Activated T-helper 17 cell treated with anti-CD3 and anti-CD28 coated beads, Interleukin-2, amount 50 U/mL, for 72 hours (primary cell): ENCODE measurements at regions not wholly inside any gene's neighbourhood (a gene's known extent, or its start where the extent isn't known, plus 50 kb on each side); places are given as distances from the start of the nearest gene placed in this dataset.
"Not testable (repeated sequence)": the region's sequence is repeated elsewhere in the genome, so short reads cannot be mapped to it uniquely, and the experiment has no call there.

Source experiments
- ATAC-seq: fragments of 150-1000 bp; cut with Tn5 transposase; replicated peaks from 2 replicates; pipeline ENCODE4 v1.10.0; 2021; ENCODE audit warnings: mild to moderate bottlenecking, moderate library complexity
- H3K27ac Mint-ChIP-seq: one replicate; pipeline ENCODE4 v1.8.0; 2022; ENCODE audit warnings: mixed read lengths
- H3K27me3 Mint-ChIP-seq: one replicate; pipeline ENCODE4 v1.8.0; 2022; ENCODE audit warnings: mixed read lengths
- H3K36me3 Mint-ChIP-seq: one replicate; pipeline ENCODE4 v1.8.0; 2022; ENCODE audit warnings: low read depth, mild to moderate bottlenecking, mixed read lengths
- H3K4me1 Mint-ChIP-seq: one replicate; pipeline ENCODE4 v1.8.0; 2022; ENCODE audit warnings: mixed read lengths
- H3K4me3 Mint-ChIP-seq: one replicate; pipeline ENCODE4 v1.8.0; 2022; ENCODE audit warnings: mild to moderate bottlenecking, mixed read lengths
- H3K9me3 Mint-ChIP-seq: one replicate; pipeline ENCODE4 v1.8.0; 2022; ENCODE audit warnings: mixed read lengths

DNA sequence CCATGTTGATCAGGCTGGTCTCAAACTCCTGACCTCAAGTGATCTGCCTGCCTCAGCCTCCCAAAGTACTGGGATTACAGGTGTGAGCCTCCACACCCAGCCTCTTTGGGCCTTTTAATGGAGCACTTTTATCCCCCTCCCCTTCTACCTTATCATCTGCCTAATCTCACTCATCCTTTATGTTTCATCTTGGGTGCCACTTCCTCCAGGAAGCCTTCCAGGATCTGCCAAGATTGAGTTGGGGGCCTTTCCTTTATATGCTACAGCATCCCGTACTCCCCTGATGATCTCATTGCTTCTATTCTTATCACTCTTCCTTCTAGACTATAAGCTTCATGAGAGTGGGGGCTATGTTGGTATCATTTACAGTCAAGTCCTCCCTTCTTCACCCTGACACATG is 192.8 kb upstream of the WSCD1 start:
- Mint-ChIP-seq H3K4me1 (no peaks in the 10 kb centered on the region), H3K4me3 (no peak overlapping the region), H3K27me3 (peaks cover 26% of the 10 kb centered on the region), H3K27ac (no peak overlapping the region), H3K36me3 (no peaks in the 10 kb centered on the region), H3K9me3 (no peaks in the 10 kb centered on the region)
- no peak for ATAC-seq

DNA sequence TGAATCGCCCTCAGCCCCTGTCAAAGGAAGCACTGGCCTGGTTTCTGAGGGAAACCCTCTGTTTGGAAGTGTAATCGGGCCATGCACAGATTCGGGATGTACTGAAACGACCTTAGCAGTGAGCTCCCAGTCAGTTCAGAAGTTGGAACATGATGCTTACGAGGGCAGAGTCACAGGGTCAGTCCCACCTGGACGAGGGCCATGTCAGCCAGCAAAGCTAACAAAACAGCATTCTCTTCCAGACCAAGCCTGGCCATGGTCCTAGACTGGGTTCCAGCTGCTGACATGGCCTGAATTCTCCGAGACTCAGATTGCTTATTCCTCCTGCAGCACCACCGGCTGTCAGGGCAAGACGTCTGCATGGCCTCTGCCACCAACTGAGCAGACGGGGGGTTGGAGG is 192.2 kb upstream of the WSCD1 start:
- Mint-ChIP-seq H3K27me3 (peaks cover 26% of the 10 kb centered on the region), H3K36me3 (no peaks in the 10 kb centered on the region), H3K4me3 (no peak overlapping the region), H3K9me3 (no peaks in the 10 kb centered on the region), H3K4me1 (no peaks in the 10 kb centered on the region), H3K27ac (no peak overlapping the region)
- no peak for ATAC-seq

DNA sequence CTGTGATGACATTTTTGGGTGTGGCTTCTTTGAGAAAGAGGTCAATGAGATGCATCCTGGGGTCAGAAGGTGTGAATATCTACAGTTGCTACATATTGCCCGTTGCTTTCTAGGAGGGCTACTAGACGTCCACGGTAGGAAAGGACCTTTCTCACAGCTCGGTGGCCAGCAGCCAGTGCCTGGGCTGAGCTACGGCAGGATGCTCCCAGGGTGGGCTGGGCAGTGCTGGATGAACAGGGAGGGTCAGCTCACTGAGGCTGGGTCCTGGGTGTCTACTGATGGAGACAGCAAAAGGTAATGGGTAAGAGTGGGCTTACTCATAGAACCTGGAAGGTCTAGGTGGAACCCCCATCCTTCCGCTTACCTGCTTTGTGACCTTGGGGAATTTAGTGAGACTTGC is 188.3 kb upstream of the WSCD1 start:
- H3K4me1 Mint-ChIP-seq: no peaks in the 10 kb centered on the region
- no peak overlapping the region for H3K4me3 Mint-ChIP-seq
- no peak for ATAC-seq
- H3K36me3 Mint-ChIP-seq: no peaks in the 10 kb centered on the region
- peaks cover 20% of the 10 kb centered on the region for H3K27me3 Mint-ChIP-seq
- no peak overlapping the region for H3K27ac Mint-ChIP-seq
- H3K9me3 Mint-ChIP-seq: no peaks in the 10 kb centered on the region

DNA sequence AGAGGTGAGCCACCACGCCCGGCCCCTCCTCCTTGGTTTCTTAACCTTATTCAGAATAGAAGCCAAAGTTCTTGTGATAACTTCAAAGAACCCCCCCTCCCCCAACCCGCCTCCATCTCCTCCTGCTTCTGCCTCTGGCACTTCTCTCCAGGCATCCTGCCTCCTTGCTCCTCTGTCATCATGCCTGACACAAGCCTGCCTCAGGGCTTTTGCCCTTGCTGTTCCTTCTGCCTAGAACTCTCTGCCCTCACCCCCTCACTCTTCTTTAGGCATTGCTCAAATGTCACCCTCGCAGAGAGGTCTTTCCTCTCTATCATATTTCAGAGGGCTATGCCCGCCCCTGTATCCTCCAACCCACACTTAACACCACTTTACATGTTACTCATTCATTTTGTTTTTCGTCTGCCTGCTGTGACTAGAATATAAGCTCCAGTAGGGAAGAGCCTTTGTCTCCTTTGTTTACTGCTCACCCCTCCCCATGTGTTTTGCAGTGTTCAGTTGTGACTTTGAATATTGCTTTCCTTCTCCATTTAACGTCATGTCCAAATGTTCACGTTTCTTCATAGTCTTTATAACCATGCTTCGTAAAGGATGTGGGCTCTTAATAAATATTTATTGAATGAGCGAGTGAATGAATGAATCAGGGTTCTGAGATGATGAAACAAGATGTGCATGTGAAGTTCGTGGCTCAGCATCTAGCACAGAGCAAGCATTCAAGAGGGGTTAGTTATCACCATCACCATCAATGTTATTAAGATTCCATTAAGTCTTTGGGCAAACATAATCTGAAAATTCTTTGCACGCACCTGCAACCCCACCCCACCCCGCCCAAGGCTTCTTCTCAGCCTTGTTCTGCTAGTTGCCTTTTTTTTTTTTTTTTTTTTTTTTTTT is 186.2 kb upstream of the WSCD1 start:
- Mint-ChIP-seq H3K27me3 (peaks cover 17% of the 10 kb centered on the region), H3K4me3 (no peak overlapping the region), H3K4me1 (no peaks in the 10 kb centered on the region), H3K36me3 (no peaks in the 10 kb centered on the region), H3K9me3 (no peaks in the 10 kb centered on the region), H3K27ac (no peak overlapping the region)
- no peak for ATAC-seq

DNA sequence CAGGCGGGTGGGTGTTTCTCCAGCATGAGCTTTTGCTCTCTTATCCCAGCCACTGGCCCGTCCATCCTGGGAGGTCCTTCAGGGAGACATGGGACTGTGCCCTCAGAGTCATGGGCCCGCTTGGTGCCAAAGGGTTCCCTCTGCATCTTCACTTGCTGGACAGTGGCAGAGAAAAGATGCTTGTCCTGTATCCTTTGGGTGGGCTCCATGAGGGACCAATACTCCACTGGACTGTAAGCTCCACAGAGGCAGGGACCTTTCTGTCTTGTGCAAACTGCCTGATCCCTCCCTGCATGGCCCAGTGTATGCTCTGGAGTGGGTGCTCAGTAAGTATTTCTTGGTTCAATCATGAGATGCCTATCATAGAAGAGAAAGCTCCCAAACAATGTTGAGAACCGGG is 184.8 kb upstream of the WSCD1 start:
- H3K36me3 Mint-ChIP-seq: no peaks in the 10 kb centered on the region
- H3K4me1 Mint-ChIP-seq: no peaks in the 10 kb centered on the region
- H3K4me3 Mint-ChIP-seq: no peak overlapping the region
- no peak for ATAC-seq
- no peaks in the 10 kb centered on the region for H3K9me3 Mint-ChIP-seq
- no peak overlapping the region for H3K27ac Mint-ChIP-seq
- H3K27me3 Mint-ChIP-seq: peaks cover 26% of the 10 kb centered on the region

DNA sequence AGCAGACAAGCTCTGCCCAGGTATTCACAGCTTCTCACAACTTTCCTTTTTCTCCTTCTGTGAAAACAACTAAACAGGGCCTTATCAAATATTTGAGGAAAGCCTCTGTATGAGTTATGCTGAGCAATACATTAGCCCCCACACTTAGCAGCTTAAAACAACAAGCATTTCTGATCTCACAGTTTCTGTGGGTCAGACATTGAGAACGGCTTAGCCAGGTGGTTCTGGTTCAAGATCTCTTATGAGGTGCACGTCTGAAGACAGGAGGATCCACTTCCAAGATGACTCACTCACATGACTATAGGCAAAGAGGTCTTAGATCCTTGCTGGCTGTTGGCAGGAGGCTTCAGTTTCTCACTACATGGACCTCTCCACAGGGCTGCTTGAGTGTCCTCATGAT is 181.4 kb upstream of the WSCD1 start:
- no peak for ATAC-seq

DNA sequence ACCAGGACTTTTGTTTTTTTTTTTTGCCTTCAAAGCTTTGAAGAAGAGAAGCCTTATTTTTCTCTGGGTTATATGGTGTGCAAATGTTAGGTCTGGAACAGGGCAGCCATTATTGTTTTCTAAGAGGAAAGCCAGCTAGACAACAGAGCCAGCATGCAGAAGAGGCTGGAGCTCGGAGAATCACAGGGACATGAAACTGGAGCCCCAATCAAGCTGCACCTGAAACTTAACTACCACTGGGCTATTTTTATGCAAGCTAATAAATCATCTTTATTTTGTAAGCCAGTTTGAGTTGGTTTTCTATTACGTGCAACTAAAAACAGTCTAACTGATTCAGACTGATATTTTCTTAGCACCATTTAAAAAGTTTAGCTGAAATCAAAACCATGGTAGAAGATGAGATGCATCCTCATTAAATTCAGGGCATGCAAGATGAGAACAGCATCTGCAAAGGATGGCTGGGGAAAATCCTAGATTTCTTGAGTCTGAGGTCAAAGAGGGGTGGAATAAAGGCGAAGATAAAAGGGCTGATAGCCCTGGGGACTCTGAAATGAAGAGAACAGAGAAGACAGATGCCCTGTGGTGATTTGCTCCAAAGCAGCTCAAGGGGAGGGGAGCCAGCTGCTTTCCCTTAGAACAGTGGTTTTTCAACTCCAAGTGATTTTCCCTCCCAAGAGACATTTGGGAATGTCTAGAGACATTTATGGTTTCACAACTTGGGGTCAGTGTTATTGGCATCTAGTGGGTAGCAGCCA is 177.1 kb upstream of the WSCD1 start:
- Mint-ChIP-seq H3K4me3 (no peak overlapping the region), H3K27ac (no peak overlapping the region), H3K36me3 (no peaks in the 10 kb centered on the region), H3K9me3 (no peaks in the 10 kb centered on the region), H3K27me3 (peaks cover 48% of the 10 kb centered on the region), H3K4me1 (peaks cover 4% of the 10 kb centered on the region)
- ATAC-seq: no peak

More for the DNA sequence above, 181.4 kb upstream of the WSCD1 start:
- no peaks in the 10 kb centered on the region for H3K4me1 Mint-ChIP-seq
- no peaks in the 10 kb centered on the region for H3K9me3 Mint-ChIP-seq
- H3K27ac Mint-ChIP-seq: no peak overlapping the region
- H3K4me3 Mint-ChIP-seq: no peak overlapping the region
- H3K27me3 Mint-ChIP-seq: peaks cover 35% of the 10 kb centered on the region
- no peaks in the 10 kb centered on the region for H3K36me3 Mint-ChIP-seq

DNA sequence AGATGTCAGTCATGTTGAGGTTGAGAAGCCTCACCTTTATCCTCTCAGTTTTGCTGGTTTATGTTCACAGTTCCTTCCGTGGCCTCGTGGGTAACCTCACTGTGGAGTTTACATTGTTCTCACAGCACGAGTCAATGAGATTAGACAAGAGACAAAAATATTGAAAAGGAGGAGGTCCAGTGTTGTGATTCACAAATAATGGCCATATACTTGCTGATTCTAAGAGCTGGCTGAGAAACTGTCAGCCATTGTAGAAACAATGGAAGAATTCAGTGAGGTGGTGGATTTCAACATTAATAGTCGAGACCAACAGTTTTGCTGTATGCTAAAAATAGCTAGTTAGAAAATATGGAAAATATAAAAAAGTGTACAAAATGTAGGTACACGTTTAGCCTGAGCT is 176.4 kb upstream of the WSCD1 start:
- Mint-ChIP-seq H3K4me1 (peaks cover 4% of the 10 kb centered on the region), H3K4me3 (no peak overlapping the region), H3K9me3 (no peaks in the 10 kb centered on the region), H3K36me3 (no peaks in the 10 kb centered on the region), H3K27ac (no peak overlapping the region), H3K27me3 (peaks cover 47% of the 10 kb centered on the region)
- no peak for ATAC-seq

DNA sequence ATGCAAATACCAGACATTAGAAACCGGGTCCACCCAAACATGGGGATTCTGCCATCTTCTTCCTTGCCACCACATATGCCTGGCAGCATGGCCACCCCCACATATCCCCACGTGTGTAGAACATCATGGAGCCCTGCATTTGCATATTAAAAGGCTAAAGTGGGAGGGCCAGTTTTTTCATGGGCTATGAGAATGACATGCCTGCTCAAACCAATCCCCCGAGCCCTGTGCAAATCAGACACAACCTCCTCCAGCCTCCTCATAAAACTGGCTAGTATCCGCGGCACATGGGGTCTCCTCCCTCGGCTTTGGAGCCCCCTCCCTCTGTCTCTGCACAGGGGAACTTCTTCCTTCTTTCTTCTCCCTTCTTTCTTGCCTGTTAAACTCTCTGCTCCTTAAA is 174.9 kb upstream of the WSCD1 start:
- Mint-ChIP-seq H3K36me3 (no peaks in the 10 kb centered on the region), H3K27ac (no peak overlapping the region), H3K4me3 (no peak overlapping the region), H3K27me3 (peaks cover 36% of the 10 kb centered on the region), H3K4me1 (peaks cover 4% of the 10 kb centered on the region), H3K9me3 (no peaks in the 10 kb centered on the region)
- ATAC-seq: no peak

DNA sequence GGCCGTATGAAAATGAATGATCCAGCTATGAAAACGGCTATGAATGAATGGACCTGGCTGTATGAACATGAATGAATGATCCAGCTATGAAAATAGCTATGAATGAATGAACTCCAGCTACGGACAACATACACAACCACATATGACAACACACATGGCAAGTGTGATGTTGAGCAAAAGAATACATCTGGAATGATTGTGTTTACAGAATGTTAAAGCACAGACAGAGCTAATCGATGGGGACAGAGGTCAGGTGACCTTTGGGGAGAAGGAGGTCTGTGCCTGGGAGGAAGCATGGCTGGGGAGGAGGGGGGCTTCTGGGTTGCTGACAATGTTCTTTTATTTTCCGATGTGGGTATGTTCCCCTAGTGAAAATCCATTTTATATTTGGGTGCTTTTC is 174.0 kb upstream of the WSCD1 start:
- H3K4me1 Mint-ChIP-seq: peaks cover 4% of the 10 kb centered on the region
- no peak overlapping the region for H3K4me3 Mint-ChIP-seq
- no peaks in the 10 kb centered on the region for H3K36me3 Mint-ChIP-seq
- no peak for ATAC-seq
- no peaks in the 10 kb centered on the region for H3K9me3 Mint-ChIP-seq
- H3K27me3 Mint-ChIP-seq: peaks cover 32% of the 10 kb centered on the region
- no peak overlapping the region for H3K27ac Mint-ChIP-seq

DNA sequence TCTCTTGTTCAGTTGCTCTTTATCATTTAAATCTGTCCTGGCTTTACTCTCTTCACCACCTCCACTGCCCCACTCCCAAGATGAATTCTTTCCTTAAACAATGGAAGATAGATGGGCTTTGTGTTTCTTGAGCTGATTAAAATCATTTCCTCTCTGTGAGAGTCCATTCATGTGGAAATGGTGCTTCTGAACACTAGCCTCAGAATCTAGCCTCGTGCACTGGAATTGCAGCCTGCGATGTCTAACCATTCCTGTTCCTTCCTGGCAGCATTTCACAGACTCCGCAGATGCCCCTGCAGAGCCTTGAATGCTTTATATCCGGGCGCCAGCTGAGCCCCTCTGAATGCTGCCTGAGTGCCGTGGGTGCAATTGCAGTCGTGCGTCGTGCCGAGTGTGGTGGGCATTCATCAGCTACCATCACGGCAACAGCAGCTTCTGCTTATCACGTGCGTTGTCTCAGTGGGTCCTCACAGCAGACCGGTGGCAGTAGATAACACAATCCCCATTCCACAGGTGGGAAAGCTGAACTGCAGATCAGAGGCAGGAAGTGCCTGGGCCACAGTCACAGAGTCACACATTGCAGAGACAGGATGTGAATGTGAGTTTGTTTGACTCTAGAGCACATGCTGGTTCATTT is 172.8 kb upstream of the WSCD1 start:
- H3K4me1 Mint-ChIP-seq: peaks cover 4% of the 10 kb centered on the region
- no peak for ATAC-seq
- H3K27ac Mint-ChIP-seq: no peak overlapping the region
- H3K36me3 Mint-ChIP-seq: no peaks in the 10 kb centered on the region
- no peaks in the 10 kb centered on the region for H3K9me3 Mint-ChIP-seq
- H3K27me3 Mint-ChIP-seq: peaks cover 27% of the 10 kb centered on the region
- no peak overlapping the region for H3K4me3 Mint-ChIP-seq

DNA sequence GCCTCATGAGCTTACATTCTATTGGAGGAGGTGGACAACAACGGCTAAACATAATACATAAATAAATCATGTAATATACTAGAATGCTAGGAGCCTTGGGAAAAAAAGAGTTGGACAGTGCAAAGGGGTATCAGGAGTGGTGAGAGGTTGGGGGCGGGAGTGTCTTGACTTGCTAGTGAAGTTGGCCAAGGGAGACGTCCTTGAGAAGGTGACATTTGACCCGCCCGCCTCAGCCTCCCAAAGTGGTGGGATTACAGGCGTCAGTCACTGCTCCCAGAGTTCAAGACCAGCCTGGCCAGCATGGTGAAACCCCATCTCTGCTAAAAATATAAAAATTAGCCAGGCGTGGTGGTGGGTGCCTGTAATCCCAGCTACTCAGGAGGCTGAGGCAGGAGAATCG is 172.2 kb upstream of the WSCD1 start:
- ATAC-seq, H3K36me3 Mint-ChIP-seq, H3K9me3 Mint-ChIP-seq, H3K4me3 Mint-ChIP-seq, H3K4me1 Mint-ChIP-seq, H3K27ac Mint-ChIP-seq: not testable (repeated sequence)
- peaks cover 28% of the 10 kb centered on the region for H3K27me3 Mint-ChIP-seq

DNA sequence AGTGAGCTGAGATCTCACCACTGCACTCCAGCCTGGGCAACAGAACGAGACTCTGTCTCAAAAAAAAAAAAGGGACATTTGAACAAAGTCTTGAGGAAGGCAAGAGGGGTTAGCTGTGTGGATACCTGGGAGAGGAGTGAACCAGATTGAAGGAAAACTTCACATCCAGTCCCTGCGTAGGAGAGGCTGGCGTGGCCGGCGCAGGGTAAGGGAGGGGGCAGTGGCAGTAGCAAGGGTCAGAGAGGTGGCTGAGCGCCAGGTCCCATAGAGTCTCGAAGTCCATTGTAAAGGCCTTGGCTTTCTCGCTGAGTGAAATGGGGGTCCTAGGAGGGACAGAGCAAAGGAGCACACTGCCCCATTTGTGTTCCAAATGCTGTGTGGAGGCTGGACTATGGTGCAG is 171.8 kb upstream of the WSCD1 start:
- Mint-ChIP-seq H3K36me3 (no peaks in the 10 kb centered on the region), H3K27ac (no peak overlapping the region), H3K27me3 (peaks cover 28% of the 10 kb centered on the region), H3K9me3 (no peaks in the 10 kb centered on the region), H3K4me3 (no peak overlapping the region), H3K4me1 (peaks cover 4% of the 10 kb centered on the region)
- no peak for ATAC-seq

DNA sequence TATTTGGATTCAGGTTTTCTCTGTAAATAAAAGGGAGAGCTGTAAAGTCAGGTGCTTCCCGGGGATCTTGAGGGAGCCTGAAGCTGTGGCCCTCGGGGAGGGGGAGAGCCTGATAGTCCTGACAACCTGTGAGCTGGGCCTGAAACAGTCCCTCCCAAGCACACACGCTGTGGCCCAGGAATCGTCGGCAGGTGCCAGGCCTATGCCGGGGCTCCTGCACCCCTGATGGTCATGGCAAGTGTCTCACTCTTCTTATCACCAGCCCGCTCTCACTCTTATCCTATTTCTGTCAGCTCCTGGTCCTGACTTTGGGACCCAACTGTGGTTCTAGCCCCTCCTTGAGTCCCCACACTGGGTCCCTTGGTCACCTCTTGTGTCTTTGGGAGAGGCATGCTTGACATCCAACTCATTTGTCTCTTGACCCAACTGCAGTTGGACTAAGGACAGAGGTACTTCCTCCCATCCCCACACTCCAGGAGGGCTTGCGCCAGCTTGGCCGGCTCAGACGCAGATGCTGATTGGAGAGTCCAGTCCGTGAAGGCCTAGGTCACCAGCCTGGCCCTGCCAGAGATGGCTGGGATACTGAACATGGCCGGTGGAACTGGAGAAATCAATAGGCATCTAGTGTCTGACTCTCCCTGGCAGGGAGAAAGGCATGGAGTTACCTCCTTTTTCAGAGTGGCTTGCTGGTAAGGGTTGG is 170.5 kb upstream of the WSCD1 start:
- Mint-ChIP-seq H3K4me3 (no peak overlapping the region), H3K27ac (no peak overlapping the region), H3K27me3 (peaks cover 29% of the 10 kb centered on the region), H3K4me1 (peaks cover 4% of the 10 kb centered on the region), H3K9me3 (no peaks in the 10 kb centered on the region), H3K36me3 (no peaks in the 10 kb centered on the region)
- ATAC-seq: no peak
